GM23338 (cell line): ENCODE measurements at regions not wholly inside any gene's neighbourhood (a gene's known extent, or its start where the extent isn't known, plus 50 kb on each side); places are given as distances from the start of the nearest gene placed in this dataset.
A peak's percentile ranks its signal among the peaks of the same experiment; 100 is the strongest.
"Not testable (repeated sequence)": the region's sequence is repeated elsewhere in the genome, so short reads cannot be mapped to it uniquely, and the experiment has no call there.

Experiments used
- ATAC-seq: fragments of 200-7000 bp; cut with Tn5 transposase; 3 replicates; pipeline ENCODE4 v1.9.1; 2020
- DNase-seq: peaks from one replicate; pipeline ENCODE4 v3.0.0-alpha.2; 2015; ENCODE audit warnings: low spot score
- H2AFZ ChIP-seq: fragments of 200-600 bp; sonication (generic); 2 replicates; pipeline ENCODE4 v1.8.0; 2016; ENCODE audit warnings: antibody characterized with exemption, mild to moderate bottlenecking, moderate library complexity
- H3F3A ChIP-seq: fragments of 200-600 bp; sonication (generic); replicated peaks from 2 replicates; pipeline ENCODE4 v1.8.0; 2017; ENCODE audit warnings: antibody characterized with exemption, mixed run types, low read depth
- H3K27ac ChIP-seq: fragments of 200-600 bp; sonication (generic); 2 replicates; pipeline ENCODE4 v1.6.1; 2016; ENCODE audit warnings: low read depth
- H3K27me3 ChIP-seq: fragments of 200-600 bp; sonication (generic); 2 replicates; pipeline ENCODE4 v1.8.0; 2016; ENCODE audit warnings: mild to moderate bottlenecking, mixed run types, moderate library complexity; ENCODE audit not compliant: insufficient read depth
- H3K36me3 ChIP-seq: fragments of 200-600 bp; sonication (generic); 2 replicates; pipeline ENCODE4 v1.8.0; 2016; ENCODE audit warnings: mild to moderate bottlenecking; ENCODE audit not compliant: insufficient read depth
- H3K4me1 ChIP-seq: fragments of 200-600 bp; sonication (generic); 2 replicates; pipeline ENCODE4 v1.8.0; 2016; ENCODE audit warnings: mild to moderate bottlenecking, moderate library complexity; ENCODE audit not compliant: insufficient read depth
- H3K4me2 ChIP-seq: fragments of 200-600 bp; sonication (generic); 2 replicates; pipeline ENCODE4 v1.7.1; 2017; ENCODE audit warnings: mixed run types
- H3K4me3 ChIP-seq: fragments of 200-600 bp; sonication (generic); 2 replicates; pipeline ENCODE4 v1.6.1; 2016; ENCODE audit warnings: mixed run types
- H3K79me2 ChIP-seq: fragments of 200-600 bp; sonication (generic); replicated peaks from 2 replicates; pipeline ENCODE4 v1.8.0; 2017; ENCODE audit warnings: mild to moderate bottlenecking; ENCODE audit not compliant: insufficient read depth
- H3K9me2 ChIP-seq: fragments of 200-600 bp; sonication (generic); 2 replicates; pipeline ENCODE4 v1.8.0; 2017; ENCODE audit not compliant: insufficient read depth
- H4K20me1 ChIP-seq: fragments of 200-600 bp; sonication (generic); replicated peaks from 2 replicates; pipeline ENCODE4 v1.8.0; 2017; ENCODE audit warnings: mild to moderate bottlenecking; ENCODE audit not compliant: insufficient read depth
- H3K27ac Mint-ChIP-seq: 2 replicates; pipeline ENCODE4 v1.8.0; 2020; ENCODE audit warnings: inconsistent platforms, mild to moderate bottlenecking, moderate library complexity, mixed read lengths
- H3K27me3 Mint-ChIP-seq: 3 replicates; pipeline ENCODE4 v1.8.0; 2022; ENCODE audit warnings: low read depth, mild to moderate bottlenecking, moderate library complexity, mixed read lengths, inconsistent platforms; ENCODE audit not compliant: insufficient read depth, poor library complexity
- H3K36me3 Mint-ChIP-seq: 3 replicates; pipeline ENCODE4 v1.8.0; 2021; ENCODE audit warnings: low read depth, mild to moderate bottlenecking, inconsistent platforms, moderate library complexity, mixed read lengths
- H3K4me1 Mint-ChIP-seq: 3 replicates; pipeline ENCODE4 v1.8.0; 2020; ENCODE audit warnings: mild to moderate bottlenecking, inconsistent platforms, mixed read lengths
- H3K4me3 Mint-ChIP-seq: 3 replicates; pipeline ENCODE4 v1.8.0; 2021; ENCODE audit warnings: moderate library complexity, mild to moderate bottlenecking, inconsistent platforms, mixed read lengths
- H3K9me3 Mint-ChIP-seq: 3 replicates; pipeline ENCODE4 v1.8.0; 2020; ENCODE audit warnings: moderate library complexity, mild to moderate bottlenecking, inconsistent platforms, mixed read lengths
- EZH2phosphoT487 ChIP-seq: fragments of 200-600 bp; sonication (generic); IDR thresholded peaks from one replicate; pipeline ENCODE4 v1.8.1; 2018; ENCODE audit warnings: antibody characterized with exemption; ENCODE audit not compliant: unreplicated experiment
- POLR2AphosphoS5 ChIP-seq: IDR thresholded peaks from 2 replicates; pipeline ENCODE4 v1.6.1; 2016; ENCODE audit warnings: antibody characterized with exemption, low read depth
- TF ChIP-seq, protein P1 (sequence below): IDR thresholded peaks from one replicate; pipeline ENCODE4 v1.6.1; 2018; ENCODE audit warnings: antibody characterized with exemption; ENCODE audit not compliant: unreplicated experiment
- TF ChIP-seq, protein P2 (sequence below): IDR thresholded peaks from 2 replicates; pipeline ENCODE4 v1.6.1; 2016; ENCODE audit warnings: antibody characterized with exemption
- TF ChIP-seq, protein P3 (sequence below), 2 experiments: fragments of 200-600 bp in 1 of 2; sonication (generic) in 1 of 2; conservative IDR thresholded peaks; 2 replicates each; pipeline versions ENCODE4 v1.5.1 to v1.6.1; 2016 to 2017; ENCODE audit warnings: antibody characterized with exemption in 2 of 2, low read depth in 2 of 2, mild to moderate bottlenecking in 2 of 2, moderate library complexity in 1 of 2

DNA sequence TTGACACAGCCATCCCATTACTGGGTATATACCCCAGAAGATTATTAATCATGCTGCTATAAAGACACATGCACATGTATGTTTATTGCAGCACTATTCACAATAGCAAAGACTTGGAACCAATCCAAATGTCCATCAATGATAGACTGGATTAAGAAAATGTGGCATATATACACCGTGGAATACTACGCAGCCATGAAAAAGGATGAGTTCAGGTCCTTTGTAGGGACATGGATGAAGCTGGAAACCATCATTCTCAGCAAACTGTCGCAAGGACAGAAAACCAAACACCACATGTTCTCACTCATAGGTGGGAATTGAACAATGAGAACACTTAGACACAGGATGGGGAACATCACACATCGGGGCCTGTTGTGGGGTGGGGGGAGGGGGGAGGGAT lies 165.9 kb downstream of the SMARCA1 start:
- not testable (repeated sequence) for H3K27ac Mint-ChIP-seq, H3K36me3 ChIP-seq, H3K4me1 Mint-ChIP-seq, H3K4me1 ChIP-seq, H3F3A ChIP-seq, H3K27me3 ChIP-seq, H3K79me2 ChIP-seq, H2AFZ ChIP-seq, ATAC-seq, H4K20me1 ChIP-seq, H3K4me2 ChIP-seq, H3K27ac ChIP-seq, DNase-seq, H3K4me3 Mint-ChIP-seq, H3K9me2 ChIP-seq, H3K4me3 ChIP-seq, H3K27me3 Mint-ChIP-seq
- peaks cover 20% of the 10 kb centered on the region; the same call in 2 of the 3 replicates for H3K36me3 Mint-ChIP-seq
- peaks cover 34% of the 10 kb centered on the region for H3K9me3 Mint-ChIP-seq

DNA sequence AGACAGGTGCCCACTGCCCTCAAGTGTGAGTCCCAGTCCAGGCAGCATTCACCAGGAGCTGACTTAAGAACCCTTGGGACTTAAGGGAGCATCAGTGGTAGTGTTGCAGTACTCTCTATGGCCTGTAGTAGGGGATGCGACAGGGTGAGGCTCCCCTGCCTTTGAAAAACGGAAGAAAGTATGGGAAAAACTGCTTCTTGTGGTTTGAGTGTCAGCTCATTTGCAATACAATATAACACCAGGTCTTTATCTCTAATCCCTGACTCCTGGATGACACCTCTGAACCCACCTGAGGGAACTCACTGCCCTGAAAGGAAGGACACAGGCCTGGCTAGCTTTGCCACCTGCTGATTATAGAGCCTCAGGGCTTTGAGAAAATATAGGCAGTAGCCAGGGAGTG lies 176.0 kb downstream of the SMARCA1 start:
- TF ChIP-seq POLR2AphosphoS5 (peak; percentile 36; the same call in 1 of the 2 replicates), EZH2phosphoT487 (no peak)
- TF ChIP-seq, protein P1, sequence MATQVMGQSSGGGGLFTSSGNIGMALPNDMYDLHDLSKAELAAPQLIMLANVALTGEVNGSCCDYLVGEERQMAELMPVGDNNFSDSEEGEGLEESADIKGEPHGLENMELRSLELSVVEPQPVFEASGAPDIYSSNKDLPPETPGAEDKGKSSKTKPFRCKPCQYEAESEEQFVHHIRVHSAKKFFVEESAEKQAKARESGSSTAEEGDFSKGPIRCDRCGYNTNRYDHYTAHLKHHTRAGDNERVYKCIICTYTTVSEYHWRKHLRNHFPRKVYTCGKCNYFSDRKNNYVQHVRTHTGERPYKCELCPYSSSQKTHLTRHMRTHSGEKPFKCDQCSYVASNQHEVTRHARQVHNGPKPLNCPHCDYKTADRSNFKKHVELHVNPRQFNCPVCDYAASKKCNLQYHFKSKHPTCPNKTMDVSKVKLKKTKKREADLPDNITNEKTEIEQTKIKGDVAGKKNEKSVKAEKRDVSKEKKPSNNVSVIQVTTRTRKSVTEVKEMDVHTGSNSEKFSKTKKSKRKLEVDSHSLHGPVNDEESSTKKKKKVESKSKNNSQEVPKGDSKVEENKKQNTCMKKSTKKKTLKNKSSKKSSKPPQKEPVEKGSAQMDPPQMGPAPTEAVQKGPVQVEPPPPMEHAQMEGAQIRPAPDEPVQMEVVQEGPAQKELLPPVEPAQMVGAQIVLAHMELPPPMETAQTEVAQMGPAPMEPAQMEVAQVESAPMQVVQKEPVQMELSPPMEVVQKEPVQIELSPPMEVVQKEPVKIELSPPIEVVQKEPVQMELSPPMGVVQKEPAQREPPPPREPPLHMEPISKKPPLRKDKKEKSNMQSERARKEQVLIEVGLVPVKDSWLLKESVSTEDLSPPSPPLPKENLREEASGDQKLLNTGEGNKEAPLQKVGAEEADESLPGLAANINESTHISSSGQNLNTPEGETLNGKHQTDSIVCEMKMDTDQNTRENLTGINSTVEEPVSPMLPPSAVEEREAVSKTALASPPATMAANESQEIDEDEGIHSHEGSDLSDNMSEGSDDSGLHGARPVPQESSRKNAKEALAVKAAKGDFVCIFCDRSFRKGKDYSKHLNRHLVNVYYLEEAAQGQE: no peak
- TF ChIP-seq, protein P2, sequence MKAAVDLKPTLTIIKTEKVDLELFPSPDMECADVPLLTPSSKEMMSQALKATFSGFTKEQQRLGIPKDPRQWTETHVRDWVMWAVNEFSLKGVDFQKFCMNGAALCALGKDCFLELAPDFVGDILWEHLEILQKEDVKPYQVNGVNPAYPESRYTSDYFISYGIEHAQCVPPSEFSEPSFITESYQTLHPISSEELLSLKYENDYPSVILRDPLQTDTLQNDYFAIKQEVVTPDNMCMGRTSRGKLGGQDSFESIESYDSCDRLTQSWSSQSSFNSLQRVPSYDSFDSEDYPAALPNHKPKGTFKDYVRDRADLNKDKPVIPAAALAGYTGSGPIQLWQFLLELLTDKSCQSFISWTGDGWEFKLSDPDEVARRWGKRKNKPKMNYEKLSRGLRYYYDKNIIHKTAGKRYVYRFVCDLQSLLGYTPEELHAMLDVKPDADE: no peak
- TF ChIP-seq, protein P3, sequence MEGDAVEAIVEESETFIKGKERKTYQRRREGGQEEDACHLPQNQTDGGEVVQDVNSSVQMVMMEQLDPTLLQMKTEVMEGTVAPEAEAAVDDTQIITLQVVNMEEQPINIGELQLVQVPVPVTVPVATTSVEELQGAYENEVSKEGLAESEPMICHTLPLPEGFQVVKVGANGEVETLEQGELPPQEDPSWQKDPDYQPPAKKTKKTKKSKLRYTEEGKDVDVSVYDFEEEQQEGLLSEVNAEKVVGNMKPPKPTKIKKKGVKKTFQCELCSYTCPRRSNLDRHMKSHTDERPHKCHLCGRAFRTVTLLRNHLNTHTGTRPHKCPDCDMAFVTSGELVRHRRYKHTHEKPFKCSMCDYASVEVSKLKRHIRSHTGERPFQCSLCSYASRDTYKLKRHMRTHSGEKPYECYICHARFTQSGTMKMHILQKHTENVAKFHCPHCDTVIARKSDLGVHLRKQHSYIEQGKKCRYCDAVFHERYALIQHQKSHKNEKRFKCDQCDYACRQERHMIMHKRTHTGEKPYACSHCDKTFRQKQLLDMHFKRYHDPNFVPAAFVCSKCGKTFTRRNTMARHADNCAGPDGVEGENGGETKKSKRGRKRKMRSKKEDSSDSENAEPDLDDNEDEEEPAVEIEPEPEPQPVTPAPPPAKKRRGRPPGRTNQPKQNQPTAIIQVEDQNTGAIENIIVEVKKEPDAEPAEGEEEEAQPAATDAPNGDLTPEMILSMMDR (conservative IDR thresholded peaks at IDR 0.05; ENCODE audit: low read depth in 2 of 2): peak; percentile 27 to 41; a peak in 2 of 4 replicates
- H3K4me2 ChIP-seq: no peak overlapping the region
- no peak overlapping the region for H3K4me3 ChIP-seq
- peak; percentile 74 for DNase-seq
- peaks cover 42% of the 10 kb centered on the region for H3K27me3 Mint-ChIP-seq
- no peak overlapping the region for H3K27ac ChIP-seq
- H3K27me3 ChIP-seq: peaks cover 47% of the 10 kb centered on the region
- H3K36me3 ChIP-seq: no peaks in the 10 kb centered on the region
- peak; percentile 99 for ATAC-seq
- H3K79me2 ChIP-seq: no peaks in the 10 kb centered on the region
- no peaks in the 10 kb centered on the region for H3F3A ChIP-seq
- no peak overlapping the region for H3K4me3 Mint-ChIP-seq
- no peak overlapping the region for H2AFZ ChIP-seq
- no peaks in the 10 kb centered on the region for H3K9me2 ChIP-seq
- peaks cover 24% of the 10 kb centered on the region; the same call in 2 of the 3 replicates for H3K9me3 Mint-ChIP-seq
- H3K4me1 ChIP-seq: no peaks in the 10 kb centered on the region
- H4K20me1 ChIP-seq: no peaks in the 10 kb centered on the region
- H3K27ac Mint-ChIP-seq: no peak overlapping the region
- H3K36me3 Mint-ChIP-seq: peaks cover 2% of the 10 kb centered on the region; the same call in 1 of the 3 replicates
- no peaks in the 10 kb centered on the region for H3K4me1 Mint-ChIP-seq
